Ascending aorta (tissue), 2 donors: ENCODE measurements at regions not wholly inside any gene's neighbourhood (a gene's known extent, or its start where the extent isn't known, plus 50 kb on each side); places are given as distances from the start of the nearest gene placed in this dataset.

Experiments used
- DNase-seq, 2 donors: peaks; one replicate each; pipeline ENCODE4 v3.0.0-alpha.2; 2019; ENCODE audit warnings: low spot score in 2 of 2
- H3K27ac ChIP-seq, 2 donors: fragments of 200-600 bp; sonication (generic); one replicate each; pipeline ENCODE4 v1.5.1; 2016 to 2017; ENCODE audit warnings: mild to moderate bottlenecking in 1 of 2
- H3K27me3 ChIP-seq: fragments of 200-600 bp; sonication (generic); one replicate; pipeline ENCODE4 v1.5.1; 2017
- H3K36me3 ChIP-seq, 2 donors: fragments of 200-600 bp; sonication (generic); one replicate each; pipeline ENCODE4 v1.5.1; 2016
- H3K4me1 ChIP-seq, 2 donors: fragments of 200-600 bp; sonication (generic); one replicate each; pipeline ENCODE4 v1.5.1; 2016 to 2017; ENCODE audit warnings: mild to moderate bottlenecking in 1 of 2
- H3K4me3 ChIP-seq, 2 donors: fragments of 200-600 bp; sonication (generic); one replicate each; pipeline ENCODE4 v1.5.1; 2016 to 2017; ENCODE audit warnings: mild to moderate bottlenecking in 1 of 2
- H3K9me3 ChIP-seq, 2 donors: fragments of 200-600 bp; sonication (generic); one replicate each; pipeline ENCODE4 v1.5.1; 2016
- intact Hi-C: fragments of 100-400 bp; cut with DNase I; formaldehyde crosslinking; loops from one replicate; pipeline ENCODE4 v1.15.1; 2023
- TF ChIP-seq, protein P1 (sequence below), 3 experiments: fragments of 200-600 bp in 2 of 3; fragments of 450-650 bp in 1 of 3; sonication (generic) in 2 of 3; IDR thresholded peaks; one replicate each; pipeline ENCODE4 v1.5.1; 2016 to 2019; ENCODE audit warnings: antibody characterized with exemption in 3 of 3, mild to moderate bottlenecking in 1 of 3, moderate library complexity in 1 of 3

- intact Hi-C loops, result no loop called here
- Histone ChIP-seq H3K27me3 (no peaks in the 10 kb centered on the region), H3K9me3 (no peaks in the 10 kb centered on the region), H3K27ac (no peak overlapping the region), H3K36me3 (no peaks in the 10 kb centered on the region), H3K4me3 (no peak overlapping the region), H3K4me1 (no peaks in the 10 kb centered on the region)
- TF ChIP-seq, protein P1, sequence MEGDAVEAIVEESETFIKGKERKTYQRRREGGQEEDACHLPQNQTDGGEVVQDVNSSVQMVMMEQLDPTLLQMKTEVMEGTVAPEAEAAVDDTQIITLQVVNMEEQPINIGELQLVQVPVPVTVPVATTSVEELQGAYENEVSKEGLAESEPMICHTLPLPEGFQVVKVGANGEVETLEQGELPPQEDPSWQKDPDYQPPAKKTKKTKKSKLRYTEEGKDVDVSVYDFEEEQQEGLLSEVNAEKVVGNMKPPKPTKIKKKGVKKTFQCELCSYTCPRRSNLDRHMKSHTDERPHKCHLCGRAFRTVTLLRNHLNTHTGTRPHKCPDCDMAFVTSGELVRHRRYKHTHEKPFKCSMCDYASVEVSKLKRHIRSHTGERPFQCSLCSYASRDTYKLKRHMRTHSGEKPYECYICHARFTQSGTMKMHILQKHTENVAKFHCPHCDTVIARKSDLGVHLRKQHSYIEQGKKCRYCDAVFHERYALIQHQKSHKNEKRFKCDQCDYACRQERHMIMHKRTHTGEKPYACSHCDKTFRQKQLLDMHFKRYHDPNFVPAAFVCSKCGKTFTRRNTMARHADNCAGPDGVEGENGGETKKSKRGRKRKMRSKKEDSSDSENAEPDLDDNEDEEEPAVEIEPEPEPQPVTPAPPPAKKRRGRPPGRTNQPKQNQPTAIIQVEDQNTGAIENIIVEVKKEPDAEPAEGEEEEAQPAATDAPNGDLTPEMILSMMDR (IDR thresholded peaks at IDR 0.05), result no peak
- DNase-seq, result no peak
Observed at GRCh38 chr20:39839399-39840119, 849.5 kb downstream of the MAFB start.

DNA sequence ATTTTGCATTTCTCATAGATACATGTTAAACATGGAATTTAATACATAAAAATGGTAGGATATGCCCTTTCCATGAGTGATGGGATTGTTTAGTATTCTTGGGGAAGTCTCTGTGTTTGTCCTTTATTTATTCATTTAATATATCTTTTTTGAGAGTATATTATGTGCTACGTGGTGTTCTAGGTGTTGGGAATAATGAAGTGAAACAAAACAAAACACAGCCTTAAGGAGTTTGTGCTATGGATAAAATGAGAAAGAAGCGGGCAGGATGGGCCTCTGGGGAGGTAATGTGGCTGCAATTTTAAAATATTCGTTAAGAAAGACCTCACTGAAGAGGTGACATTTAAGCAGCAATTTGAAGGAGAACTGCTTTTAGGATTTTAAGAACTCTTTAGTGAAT lies 851.5 kb downstream of the MAFB start:
- Histone ChIP-seq H3K9me3 (no peaks in the 10 kb centered on the region), H3K27me3 (no peaks in the 10 kb centered on the region), H3K36me3 (no peaks in the 10 kb centered on the region), H3K4me1 (no peaks in the 10 kb centered on the region), H3K27ac (no peak overlapping the region), H3K4me3 (no peak overlapping the region)
- DNase-seq, result no peak
- TF ChIP-seq, protein P1 (IDR thresholded peaks at IDR 0.05), result no peak
- intact Hi-C loops, result no loop called here

DNA sequence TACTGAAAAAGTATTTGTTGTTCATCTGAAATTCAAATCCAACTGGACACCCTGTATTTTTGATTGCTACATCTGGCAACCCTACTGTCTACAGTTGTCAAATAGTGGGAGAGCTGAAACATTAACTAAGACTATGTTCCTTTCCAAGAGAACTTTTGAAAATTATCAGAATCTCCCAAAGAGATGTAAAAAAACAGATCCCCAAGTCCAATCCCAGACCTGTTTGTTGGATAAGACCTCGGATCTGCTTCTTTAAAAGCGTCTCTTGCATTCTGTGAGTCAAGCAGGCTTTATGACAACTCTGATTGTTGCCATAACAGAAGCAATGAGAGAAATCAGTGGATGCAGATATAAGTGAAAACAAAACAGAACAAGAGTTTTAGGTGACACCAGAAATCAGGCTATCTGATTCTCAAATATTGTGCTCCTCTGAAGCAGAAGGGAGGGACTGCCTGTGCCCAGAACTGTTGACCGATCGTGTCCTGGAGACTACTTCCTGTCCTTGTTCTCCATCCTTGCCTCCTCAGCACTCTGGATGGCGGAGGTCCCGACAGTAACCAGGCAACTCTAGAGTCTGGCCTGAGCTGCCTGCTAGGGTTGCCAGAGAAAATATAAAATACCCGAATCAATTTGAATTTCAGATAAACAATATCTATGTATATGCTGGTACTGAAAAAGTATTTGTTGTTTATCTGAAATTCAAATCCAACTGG lies 853.8 kb downstream of the MAFB start:
- Histone ChIP-seq H3K27ac (peak overlapping the region in 1 of 2 donors; percentile 13), H3K36me3 (no peaks in the 10 kb centered on the region), H3K4me1 (no peaks in the 10 kb centered on the region), H3K27me3 (no peaks in the 10 kb centered on the region), H3K9me3 (no peaks in the 10 kb centered on the region), H3K4me3 (no peak overlapping the region)
- intact Hi-C loops, result no loop called here
- TF ChIP-seq, protein P1 (IDR thresholded peaks at IDR 0.05), result no peak
- DNase-seq, result no peak

- no peak for DNase-seq
- H3K9me3 ChIP-seq, result no peaks in the 10 kb centered on the region
- H3K36me3 ChIP-seq, result no peaks in the 10 kb centered on the region
- intact Hi-C loops, result no loop called here
- no peaks in the 10 kb centered on the region for H3K27me3 ChIP-seq
- TF ChIP-seq, protein P1 (IDR thresholded peaks at IDR 0.05), result no peak
- H3K4me3 ChIP-seq, result no peak overlapping the region
- no peaks in the 10 kb centered on the region for H3K4me1 ChIP-seq
- H3K27ac ChIP-seq, result no peak overlapping the region
Observed at GRCh38 chr20:39830903-39831302, 858.1 kb downstream of the MAFB start.

DNA sequence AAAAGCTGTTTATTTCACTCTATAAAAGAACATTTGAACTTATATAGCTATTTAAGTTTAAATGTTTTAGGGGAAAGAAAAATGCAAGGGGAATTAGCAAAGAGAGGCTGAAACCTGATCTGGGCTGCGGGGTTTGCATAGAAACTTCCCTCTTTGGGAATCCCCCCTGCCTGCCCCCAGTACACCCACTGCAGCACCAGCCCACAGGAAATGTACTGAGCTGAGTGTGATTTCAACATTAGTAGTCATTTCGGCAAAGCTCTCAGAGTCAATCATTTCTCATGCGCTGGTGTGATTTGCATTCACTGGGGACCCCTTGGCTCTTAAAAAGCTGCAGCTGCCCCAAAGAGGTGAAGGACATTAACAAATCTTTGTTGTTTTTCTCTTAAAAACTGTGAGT lies 859.4 kb downstream of the MAFB start:
- no peak for DNase-seq
- Histone ChIP-seq H3K27ac (no peak overlapping the region), H3K27me3 (no peaks in the 10 kb centered on the region), H3K9me3 (no peaks in the 10 kb centered on the region), H3K36me3 (no peaks in the 10 kb centered on the region), H3K4me3 (no peak overlapping the region), H3K4me1 (no peaks in the 10 kb centered on the region)
- TF ChIP-seq, protein P1 (IDR thresholded peaks at IDR 0.05), result no peak
- intact Hi-C loops, result no loop called here
